ENCODE measurements at regions not wholly inside any gene's neighbourhood (a gene's known extent, or its start where the extent isn't known, plus 50 kb on each side); places are given as distances from the start of the nearest gene placed in this dataset.

DNA sequence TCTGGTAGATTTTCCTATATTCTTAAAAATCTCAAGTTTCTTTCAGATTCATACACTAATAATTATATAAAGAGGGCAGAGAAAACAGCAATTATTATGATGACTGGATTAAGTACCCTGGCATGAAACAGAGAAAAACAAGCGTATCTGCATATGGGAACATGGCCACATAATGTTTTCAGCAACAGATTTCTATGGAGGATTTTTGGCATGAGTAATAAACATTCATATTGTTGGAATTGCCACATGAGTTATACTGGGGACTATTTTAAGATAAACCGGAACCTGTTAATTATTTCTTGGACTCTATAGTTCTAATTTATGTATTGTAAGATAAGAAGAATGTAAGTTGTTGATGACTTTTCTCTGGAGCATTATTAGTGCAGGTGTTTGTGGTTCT, 112.7 kb downstream of the OXSM start:
- Histone ChIP-seq H3K36me3 (no peaks in the 10 kb centered on the region), H3K4me3 (no peak overlapping the region), H3K27me3 (no peaks in the 10 kb centered on the region), H3K4me1 (no peaks in the 10 kb centered on the region), H3K27ac (no peak overlapping the region), H3K9me3 (no peaks in the 10 kb centered on the region)
- no peak for DNase-seq
- TF ChIP-seq POLR2A (IDR thresholded peaks at IDR 0.05), result no peak
- TF ChIP-seq, protein P1, sequence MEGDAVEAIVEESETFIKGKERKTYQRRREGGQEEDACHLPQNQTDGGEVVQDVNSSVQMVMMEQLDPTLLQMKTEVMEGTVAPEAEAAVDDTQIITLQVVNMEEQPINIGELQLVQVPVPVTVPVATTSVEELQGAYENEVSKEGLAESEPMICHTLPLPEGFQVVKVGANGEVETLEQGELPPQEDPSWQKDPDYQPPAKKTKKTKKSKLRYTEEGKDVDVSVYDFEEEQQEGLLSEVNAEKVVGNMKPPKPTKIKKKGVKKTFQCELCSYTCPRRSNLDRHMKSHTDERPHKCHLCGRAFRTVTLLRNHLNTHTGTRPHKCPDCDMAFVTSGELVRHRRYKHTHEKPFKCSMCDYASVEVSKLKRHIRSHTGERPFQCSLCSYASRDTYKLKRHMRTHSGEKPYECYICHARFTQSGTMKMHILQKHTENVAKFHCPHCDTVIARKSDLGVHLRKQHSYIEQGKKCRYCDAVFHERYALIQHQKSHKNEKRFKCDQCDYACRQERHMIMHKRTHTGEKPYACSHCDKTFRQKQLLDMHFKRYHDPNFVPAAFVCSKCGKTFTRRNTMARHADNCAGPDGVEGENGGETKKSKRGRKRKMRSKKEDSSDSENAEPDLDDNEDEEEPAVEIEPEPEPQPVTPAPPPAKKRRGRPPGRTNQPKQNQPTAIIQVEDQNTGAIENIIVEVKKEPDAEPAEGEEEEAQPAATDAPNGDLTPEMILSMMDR (IDR thresholded peaks at IDR 0.05), result no peak

DNA sequence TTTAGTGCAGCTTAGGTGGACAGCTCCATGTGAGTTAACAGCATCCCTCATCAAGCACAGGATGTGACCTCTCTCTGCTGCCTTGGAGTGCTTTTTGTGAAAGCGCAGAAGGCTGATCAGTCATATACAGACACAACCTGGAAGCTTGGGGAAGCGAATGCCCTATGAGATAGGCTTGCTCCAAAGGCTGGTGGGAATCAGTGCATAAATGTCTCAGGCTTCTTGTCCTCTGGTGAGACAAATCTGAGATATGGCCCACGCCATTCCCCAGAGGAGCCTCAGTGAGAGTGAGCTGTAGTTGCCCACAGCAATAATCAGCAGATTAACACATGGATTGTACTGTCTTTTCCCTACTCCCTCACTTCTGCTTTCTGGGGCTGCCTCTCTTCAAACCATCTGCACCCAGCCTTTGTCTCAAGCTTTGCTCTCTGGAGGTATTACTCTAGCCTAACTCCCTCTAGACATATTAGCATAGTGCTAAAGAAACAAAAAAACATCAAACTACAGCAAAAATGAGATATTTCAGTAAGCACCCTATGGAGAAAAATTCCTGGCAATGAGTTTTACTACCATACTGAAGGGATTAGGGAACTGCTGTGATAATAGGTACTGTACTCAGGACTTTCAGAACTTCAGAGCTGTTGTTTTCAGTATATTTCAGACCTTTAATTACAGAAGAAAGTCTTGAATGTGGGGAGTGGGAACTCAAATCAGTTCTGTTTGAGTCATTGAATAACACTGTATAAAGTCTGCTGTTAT, 113.7 kb downstream of the OXSM start:
- no peak for DNase-seq
- Histone ChIP-seq H3K4me1 (no peaks in the 10 kb centered on the region), H3K4me3 (no peak overlapping the region), H3K9me3 (no peaks in the 10 kb centered on the region), H3K27ac (no peak overlapping the region), H3K36me3 (no peaks in the 10 kb centered on the region), H3K27me3 (no peaks in the 10 kb centered on the region)
- TF ChIP-seq, protein P1 (IDR thresholded peaks at IDR 0.05), result no peak
- no peak for TF ChIP-seq POLR2A (IDR thresholded peaks at IDR 0.05)

DNA sequence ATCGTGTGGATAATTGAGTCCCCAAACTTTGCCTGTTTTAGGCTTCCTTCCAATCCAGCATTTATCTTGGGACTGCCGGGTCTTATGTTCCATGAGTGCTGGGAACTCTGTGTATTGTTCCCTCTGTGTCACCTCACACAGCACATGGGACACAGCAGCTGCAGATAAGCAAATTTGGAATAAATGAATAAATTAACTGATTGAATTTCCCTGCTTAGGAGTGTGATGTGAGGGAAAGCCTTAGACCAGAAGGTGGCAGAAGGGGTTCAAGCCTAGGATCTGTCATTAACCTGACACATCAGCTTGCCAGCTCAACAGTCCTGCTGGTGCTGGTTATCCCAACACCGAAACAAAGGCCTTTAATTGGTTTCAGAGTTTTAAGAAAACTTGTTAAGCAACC, 114.3 kb downstream of the OXSM start:
- no peaks in the 10 kb centered on the region for H3K27me3 ChIP-seq
- no peak overlapping the region for H3K27ac ChIP-seq
- no peak for TF ChIP-seq POLR2A (IDR thresholded peaks at IDR 0.05)
- TF ChIP-seq, protein P1 (IDR thresholded peaks at IDR 0.05), result no peak
- no peaks in the 10 kb centered on the region for H3K9me3 ChIP-seq
- DNase-seq, result no peak
- H3K4me1 ChIP-seq, result no peaks in the 10 kb centered on the region
- H3K36me3 ChIP-seq, result no peaks in the 10 kb centered on the region
- H3K4me3 ChIP-seq, result no peak overlapping the region

DNA sequence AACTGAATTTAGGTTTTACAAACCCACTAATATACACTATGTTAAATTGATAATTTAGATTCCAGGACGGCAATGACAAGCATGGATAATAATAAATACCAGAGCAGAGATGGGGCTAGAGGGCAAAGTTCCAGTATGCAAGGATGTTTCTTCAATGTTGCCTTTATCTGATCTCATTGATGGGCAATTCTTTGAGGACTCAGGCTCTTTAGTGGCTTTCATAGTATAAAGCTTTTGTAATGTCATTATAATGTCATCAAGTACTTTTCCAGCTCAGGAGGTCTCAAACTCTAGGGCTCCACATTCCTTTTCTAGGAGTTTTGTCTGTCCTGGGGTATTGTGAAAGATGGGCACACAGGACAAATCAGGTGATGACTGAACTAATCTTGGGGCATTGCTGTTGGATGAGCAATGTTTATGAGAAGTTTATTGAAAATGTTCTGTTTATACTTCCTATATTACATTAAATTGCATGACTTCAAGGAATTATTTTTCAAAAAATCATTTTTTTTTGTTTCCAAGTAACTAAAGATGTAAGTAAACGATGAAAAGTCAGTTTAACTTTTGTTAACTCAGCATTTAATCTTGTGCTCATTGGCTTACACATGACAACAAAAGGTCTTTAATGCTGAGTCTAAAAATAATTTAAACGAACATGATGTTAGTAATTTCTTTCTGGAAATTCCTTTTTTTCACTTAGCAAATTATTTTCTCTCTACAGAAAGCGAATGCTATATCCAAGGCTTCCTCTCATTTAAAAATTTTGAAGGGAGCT, 116.4 kb downstream of the OXSM start:
- TF ChIP-seq, protein P1 (IDR thresholded peaks at IDR 0.05), result no peak
- no peak for TF ChIP-seq POLR2A (IDR thresholded peaks at IDR 0.05)
- H3K9me3 ChIP-seq, result no peaks in the 10 kb centered on the region
- DNase-seq, result no peak
- H3K36me3 ChIP-seq, result no peaks in the 10 kb centered on the region
- no peak overlapping the region for H3K4me3 ChIP-seq
- no peaks in the 10 kb centered on the region for H3K4me1 ChIP-seq
- H3K27me3 ChIP-seq, result no peaks in the 10 kb centered on the region
- no peak overlapping the region for H3K27ac ChIP-seq

DNA sequence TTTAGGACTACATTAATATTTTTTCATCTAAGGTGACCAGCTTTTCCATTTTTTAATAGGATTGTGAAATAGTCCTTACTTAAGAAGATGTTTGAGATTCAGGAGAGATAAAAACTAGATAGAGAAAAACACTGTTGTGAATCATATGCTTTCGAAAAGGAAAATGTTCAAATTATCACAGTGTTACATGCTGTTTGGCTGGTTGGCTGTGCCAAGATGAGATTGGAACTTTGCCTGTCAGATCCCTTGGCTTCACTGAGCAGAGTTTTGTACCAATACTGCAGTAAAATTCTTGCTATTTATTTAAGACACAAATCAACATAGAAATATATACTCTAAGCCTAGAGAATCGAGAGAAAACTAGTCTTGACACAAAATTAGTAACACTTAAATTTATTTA, 117.2 kb downstream of the OXSM start:
- no peak for TF ChIP-seq POLR2A (IDR thresholded peaks at IDR 0.05)
- TF ChIP-seq, protein P1 (IDR thresholded peaks at IDR 0.05), result no peak
- Histone ChIP-seq H3K27ac (no peak overlapping the region), H3K4me1 (no peaks in the 10 kb centered on the region), H3K9me3 (no peaks in the 10 kb centered on the region), H3K36me3 (no peaks in the 10 kb centered on the region), H3K4me3 (no peak overlapping the region), H3K27me3 (no peaks in the 10 kb centered on the region)
- no peak for DNase-seq
